RWPE2 (cell line): ENCODE measurements at regions not wholly inside any gene's neighbourhood (a gene's known extent, or its start where the extent isn't known, plus 50 kb on each side); places are given as distances from the start of the nearest gene placed in this dataset.
"Not testable (repeated sequence)": the region's sequence is repeated elsewhere in the genome, so short reads cannot be mapped to it uniquely, and the experiment has no call there.

Experiments
- ATAC-seq: fragments of 200-7000 bp; cut with Tn5 transposase; 3 replicates; pipeline ENCODE4 v1.9.1; 2021; ENCODE audit warnings: low read depth
- DNase-seq: peaks from one replicate; pipeline ENCODE4 v3.0.0-alpha.2; 2020; ENCODE audit warnings: low spot score
- H3K27ac ChIP-seq: fragments of 450-650 bp; 2 replicates; pipeline ENCODE4 v1.5.1; 2017; ENCODE audit warnings: mild to moderate bottlenecking; ENCODE audit not compliant: poor library complexity, severe bottlenecking
- H3K27me3 ChIP-seq: fragments of 250-450 bp; sonication (Bioruptor Pico); 2 replicates; pipeline ENCODE4 v1.5.1; 2021; ENCODE audit warnings: mild to moderate bottlenecking, moderate library complexity; ENCODE audit not compliant: insufficient read depth, poor library complexity, severe bottlenecking
- H3K36me3 ChIP-seq: fragments of 250-450 bp; sonication (Bioruptor Pico); 2 replicates; pipeline ENCODE4 v1.5.1; 2020; ENCODE audit warnings: low read depth, mild to moderate bottlenecking, moderate library complexity
- H3K4me1 ChIP-seq: fragments of 250-450 bp; sonication (Bioruptor Pico); 2 replicates; pipeline ENCODE4 v1.5.1; 2021; ENCODE audit warnings: mild to moderate bottlenecking, moderate library complexity; ENCODE audit not compliant: insufficient read depth, poor library complexity, severe bottlenecking
- H3K4me3 ChIP-seq: fragments of 250-450 bp; sonication (Bioruptor Pico); 2 replicates; pipeline ENCODE4 v1.5.1; 2021; ENCODE audit warnings: mild to moderate bottlenecking, moderate library complexity; ENCODE audit not compliant: severe bottlenecking
- H3K9me3 ChIP-seq: fragments of 250-450 bp; sonication (Bioruptor Pico); 2 replicates; pipeline ENCODE4 v1.5.1; 2021; ENCODE audit warnings: mild to moderate bottlenecking, moderate library complexity; ENCODE audit not compliant: severe bottlenecking
- TF ChIP-seq, protein P1 (sequence below): fragments of 450-650 bp; IDR thresholded peaks from one replicate; pipeline ENCODE4 v1.5.1; 2017; ENCODE audit warnings: mild to moderate bottlenecking, moderate library complexity; ENCODE audit not compliant: poor library complexity, severe bottlenecking

DNA sequence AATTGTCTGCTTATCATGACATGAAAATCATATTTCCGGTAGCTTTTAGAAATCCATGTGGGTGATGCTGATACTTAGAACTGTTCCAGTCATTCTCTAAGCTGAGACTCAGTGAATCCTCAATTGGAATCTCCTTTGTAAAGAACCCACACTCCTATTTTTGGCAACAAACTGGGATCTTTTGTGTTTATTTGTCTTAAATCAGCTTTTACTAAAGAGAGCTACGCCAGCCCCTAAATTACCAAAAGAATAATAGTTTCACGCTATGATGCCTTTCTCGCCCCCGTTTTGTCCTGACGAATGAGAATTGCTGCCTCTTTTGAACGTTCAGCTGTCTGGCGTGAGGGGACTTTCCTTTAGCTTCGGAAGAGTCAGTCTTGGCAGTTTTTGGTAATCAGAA is 195.9 kb downstream of the SHOX start:
- DNase-seq (no peak), ATAC-seq (no peak)
- Histone ChIP-seq H3K4me1 (no peaks in the 10 kb centered on the region), H3K27ac (no peak overlapping the region), H3K27me3 (no peaks in the 10 kb centered on the region), H3K4me3 (no peak overlapping the region), H3K9me3 (peaks cover 3% of the 10 kb centered on the region), H3K36me3 (no peaks in the 10 kb centered on the region)
- TF ChIP-seq, protein P1, sequence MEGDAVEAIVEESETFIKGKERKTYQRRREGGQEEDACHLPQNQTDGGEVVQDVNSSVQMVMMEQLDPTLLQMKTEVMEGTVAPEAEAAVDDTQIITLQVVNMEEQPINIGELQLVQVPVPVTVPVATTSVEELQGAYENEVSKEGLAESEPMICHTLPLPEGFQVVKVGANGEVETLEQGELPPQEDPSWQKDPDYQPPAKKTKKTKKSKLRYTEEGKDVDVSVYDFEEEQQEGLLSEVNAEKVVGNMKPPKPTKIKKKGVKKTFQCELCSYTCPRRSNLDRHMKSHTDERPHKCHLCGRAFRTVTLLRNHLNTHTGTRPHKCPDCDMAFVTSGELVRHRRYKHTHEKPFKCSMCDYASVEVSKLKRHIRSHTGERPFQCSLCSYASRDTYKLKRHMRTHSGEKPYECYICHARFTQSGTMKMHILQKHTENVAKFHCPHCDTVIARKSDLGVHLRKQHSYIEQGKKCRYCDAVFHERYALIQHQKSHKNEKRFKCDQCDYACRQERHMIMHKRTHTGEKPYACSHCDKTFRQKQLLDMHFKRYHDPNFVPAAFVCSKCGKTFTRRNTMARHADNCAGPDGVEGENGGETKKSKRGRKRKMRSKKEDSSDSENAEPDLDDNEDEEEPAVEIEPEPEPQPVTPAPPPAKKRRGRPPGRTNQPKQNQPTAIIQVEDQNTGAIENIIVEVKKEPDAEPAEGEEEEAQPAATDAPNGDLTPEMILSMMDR, result no peak

DNA sequence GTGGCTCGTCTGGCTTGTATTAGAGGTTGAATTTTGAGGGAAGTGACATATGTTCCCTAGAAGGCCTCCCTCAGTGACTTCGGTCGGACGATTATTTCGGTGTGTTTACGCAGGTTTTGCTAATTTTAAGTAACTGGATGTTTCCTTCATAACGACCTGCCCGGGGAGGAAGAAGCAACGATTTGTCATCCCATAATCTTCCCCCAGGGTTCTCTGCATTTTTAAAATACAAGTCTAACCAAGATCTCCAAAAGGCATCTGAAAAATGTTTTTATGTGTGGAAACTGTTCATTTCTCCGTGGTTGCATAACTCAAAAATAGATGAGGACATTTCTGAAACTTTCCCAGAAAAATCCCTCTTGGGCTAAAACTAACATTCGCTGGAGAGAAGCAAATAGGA is 195.4 kb downstream of the SHOX start:
- H3K27ac ChIP-seq, result no peak overlapping the region
- H3K27me3 ChIP-seq, result no peaks in the 10 kb centered on the region
- H3K4me3 ChIP-seq, result no peak overlapping the region
- DNase-seq (no peak), ATAC-seq (no peak)
- no peaks in the 10 kb centered on the region for H3K4me1 ChIP-seq
- H3K9me3 ChIP-seq, result peaks cover 3% of the 10 kb centered on the region
- no peaks in the 10 kb centered on the region for H3K36me3 ChIP-seq
- TF ChIP-seq, protein P1, result no peak

DNA sequence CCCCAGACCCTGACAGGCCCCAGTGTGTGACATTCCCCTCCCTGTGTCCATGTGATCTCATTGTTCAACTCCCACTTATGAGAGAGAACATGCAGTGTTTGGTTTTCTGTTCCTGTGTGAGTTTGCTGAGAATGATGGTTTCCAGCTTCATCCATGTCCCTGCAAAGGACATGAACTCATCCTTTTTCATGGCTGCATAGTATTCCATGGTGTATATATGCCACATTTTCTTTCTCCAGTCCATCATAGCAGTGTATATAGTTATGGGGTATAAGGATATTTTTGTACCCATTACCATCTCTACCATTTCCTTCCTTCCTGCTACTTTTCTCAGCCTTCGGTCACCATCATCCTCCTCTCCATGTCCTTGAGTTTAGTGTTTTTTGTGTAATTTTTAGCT is 192.5 kb downstream of the SHOX start:
- not testable (repeated sequence) for H3K27me3 ChIP-seq, DNase-seq, H3K4me3 ChIP-seq, H3K36me3 ChIP-seq, H3K4me1 ChIP-seq, H3K27ac ChIP-seq, ATAC-seq, H3K9me3 ChIP-seq

DNA sequence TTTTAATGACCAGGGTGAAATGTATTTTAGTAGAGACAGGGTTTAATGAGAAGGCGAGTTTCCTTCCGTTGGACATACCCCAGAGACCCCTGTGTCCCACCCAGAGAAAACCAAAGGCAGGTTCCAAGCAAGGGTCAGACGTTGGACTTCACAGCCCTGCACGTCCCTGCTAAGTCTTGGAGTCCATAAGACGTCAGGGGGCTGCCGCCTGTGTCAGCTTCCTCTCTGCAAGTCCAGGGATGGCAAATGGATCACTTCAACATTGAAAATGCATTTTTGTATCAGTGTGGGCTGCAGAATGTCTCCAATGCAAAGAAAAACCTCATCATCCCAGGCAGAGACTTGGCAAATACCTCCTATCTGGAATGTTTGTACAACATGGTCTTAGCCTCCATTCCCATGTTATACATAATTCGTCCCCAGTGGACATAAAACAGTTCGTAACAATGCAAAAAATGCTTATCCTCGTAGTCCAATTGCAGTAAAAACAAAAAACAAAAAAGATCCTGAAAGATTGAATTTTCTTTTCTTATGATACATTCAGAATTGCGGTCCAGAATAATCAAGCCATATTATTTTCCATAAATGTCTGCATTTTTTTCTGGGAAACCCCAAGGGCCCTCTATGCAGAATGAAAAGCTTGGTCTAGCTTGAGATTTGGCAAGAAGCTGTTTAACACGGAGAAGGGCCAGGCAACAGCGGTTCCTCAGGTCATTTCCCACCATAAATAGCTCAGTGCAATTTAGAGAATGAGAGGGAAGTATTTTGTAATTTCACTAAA is 190.9 kb downstream of the SHOX start:
- H3K4me3 ChIP-seq, result no peak overlapping the region
- no peaks in the 10 kb centered on the region for H3K4me1 ChIP-seq
- no peaks in the 10 kb centered on the region for H3K27me3 ChIP-seq
- TF ChIP-seq, protein P1, result no peak
- peaks cover 3% of the 10 kb centered on the region for H3K9me3 ChIP-seq
- no peaks in the 10 kb centered on the region for H3K36me3 ChIP-seq
- ATAC-seq (no peak), DNase-seq (no peak)
- H3K27ac ChIP-seq, result no peak overlapping the region

DNA sequence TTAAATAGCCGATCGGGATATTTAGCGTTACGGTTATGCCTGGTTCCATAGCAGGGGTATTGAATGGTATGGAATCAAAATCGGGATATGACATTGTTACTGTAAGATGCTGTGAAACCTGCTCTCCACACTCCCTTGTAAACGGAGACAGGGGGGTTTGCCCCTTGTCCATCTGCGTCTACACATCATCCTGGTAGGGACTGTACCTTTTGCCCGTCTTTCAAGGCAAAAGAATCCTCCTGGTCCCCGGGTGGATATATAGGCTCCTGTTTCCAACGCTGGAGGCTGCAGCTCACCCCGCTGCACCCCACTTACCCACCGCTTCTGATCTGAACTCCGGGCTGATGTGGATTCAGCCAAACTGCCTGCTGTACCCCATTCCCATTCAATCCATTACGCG is 189.1 kb downstream of the SHOX start:
- Histone ChIP-seq H3K4me1 (no peaks in the 10 kb centered on the region), H3K4me3 (no peak overlapping the region), H3K9me3 (peaks cover 6% of the 10 kb centered on the region), H3K27ac (no peak overlapping the region), H3K36me3 (no peaks in the 10 kb centered on the region), H3K27me3 (no peaks in the 10 kb centered on the region)
- TF ChIP-seq, protein P1, result no peak
- ATAC-seq, result no peak
- no peak for DNase-seq
